Right renal pelvis (tissue), 4 donors: ENCODE measurements at regions not wholly inside any gene's neighbourhood (a gene's known extent, or its start where the extent isn't known, plus 50 kb on each side); places are given as distances from the start of the nearest gene placed in this dataset.
"Not testable (repeated sequence)": the region's sequence is repeated elsewhere in the genome, so short reads cannot be mapped to it uniquely, and the experiment has no call there.

Source experiments
- DNase-seq, 4 donors: peaks; one replicate each; pipeline ENCODE4 v3.0.0-alpha.2; 2013; ENCODE audit warnings: low read depth in 4 of 4, low spot score in 3 of 4, missing footprints in 1 of 4

DNA sequence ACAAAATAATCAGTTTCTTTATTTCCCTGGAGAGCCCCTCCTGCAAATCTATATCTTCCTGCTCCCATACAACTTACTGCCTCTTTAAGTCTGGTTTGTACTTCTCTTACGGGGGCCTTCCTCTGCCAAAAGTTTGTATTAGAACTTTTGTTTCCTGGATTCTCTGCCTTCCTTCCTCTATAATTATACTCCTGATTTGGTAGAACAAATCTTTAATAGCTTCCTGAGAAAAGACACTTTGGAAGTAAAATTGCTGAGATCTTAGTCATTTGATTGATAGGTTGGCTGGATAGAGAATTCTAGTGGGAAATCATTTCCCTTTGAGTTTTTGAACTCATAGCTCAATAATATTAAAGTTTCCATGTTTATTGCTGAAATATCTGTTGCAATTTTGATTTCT is 499.2 kb downstream of the RAB38 start:
- no peak for DNase-seq

DNA sequence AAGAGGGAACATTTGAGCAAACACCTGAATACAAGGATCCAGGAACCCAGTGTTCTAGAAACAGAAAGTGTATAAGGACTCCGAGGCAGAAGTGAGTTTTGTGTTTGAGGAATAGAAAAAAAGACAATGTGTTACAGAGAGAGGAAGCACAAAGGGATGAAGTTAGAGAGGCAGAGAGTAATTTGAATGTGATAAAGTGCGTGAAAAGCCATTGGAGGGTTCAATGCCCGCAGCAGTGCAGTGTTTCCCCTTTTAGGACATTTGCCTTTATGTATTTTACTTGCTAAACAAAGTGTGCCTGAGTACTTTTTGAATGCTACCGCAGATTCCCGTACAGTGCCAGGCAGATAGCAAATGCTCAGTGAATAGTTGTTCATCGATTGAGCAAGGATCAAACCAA is 508.5 kb downstream of the RAB38 start:
- DNase-seq: no peak

DNA sequence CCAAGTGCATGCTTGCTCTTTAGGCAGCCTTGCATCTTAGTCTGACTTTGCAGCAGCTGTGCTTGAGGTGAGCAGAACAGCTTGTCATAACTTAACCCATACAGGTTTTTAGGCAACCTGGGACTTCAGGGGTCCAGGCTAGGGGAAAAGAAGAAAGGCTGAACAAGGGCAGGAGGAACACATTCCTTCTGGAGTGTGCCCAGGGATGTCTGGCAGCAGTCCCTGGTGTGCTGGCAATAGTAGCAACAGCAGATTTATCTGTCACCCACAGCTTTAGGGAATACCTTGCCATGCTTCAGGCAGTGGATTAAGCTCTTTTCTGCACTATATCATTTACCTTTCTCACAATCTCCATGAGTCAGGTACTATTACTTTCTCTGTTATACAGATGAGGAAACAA is 513.0 kb downstream of the RAB38 start:
- DNase-seq: no peak

- no peak for DNase-seq
Observed at GRCh38 chr11:87660926-87661660, 514.1 kb downstream of the RAB38 start.

DNA sequence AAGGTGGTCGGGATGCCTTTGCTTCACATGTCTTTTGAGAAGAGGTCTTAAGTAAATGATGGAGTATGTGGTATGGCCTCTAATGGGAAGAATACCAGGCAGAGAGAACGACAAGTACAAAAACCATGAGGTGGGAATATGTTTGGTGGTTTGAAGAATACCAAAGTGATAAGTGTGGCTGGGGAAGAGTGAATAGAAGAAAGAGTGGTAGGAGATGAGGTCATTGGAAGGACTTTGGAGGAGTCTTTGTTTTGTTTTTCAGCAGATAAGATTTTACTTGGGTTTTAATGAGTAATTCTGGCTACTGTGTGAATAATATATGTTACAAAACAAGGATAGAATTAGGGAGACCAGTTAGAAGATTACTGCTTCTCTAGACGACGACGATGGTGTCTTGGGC is 515.4 kb downstream of the RAB38 start:
- DNase-seq: no peak

GRCh38 chr11:87645626-87646025 is 529.6 kb downstream of the RAB38 start:
- DNase-seq: no peak

DNA sequence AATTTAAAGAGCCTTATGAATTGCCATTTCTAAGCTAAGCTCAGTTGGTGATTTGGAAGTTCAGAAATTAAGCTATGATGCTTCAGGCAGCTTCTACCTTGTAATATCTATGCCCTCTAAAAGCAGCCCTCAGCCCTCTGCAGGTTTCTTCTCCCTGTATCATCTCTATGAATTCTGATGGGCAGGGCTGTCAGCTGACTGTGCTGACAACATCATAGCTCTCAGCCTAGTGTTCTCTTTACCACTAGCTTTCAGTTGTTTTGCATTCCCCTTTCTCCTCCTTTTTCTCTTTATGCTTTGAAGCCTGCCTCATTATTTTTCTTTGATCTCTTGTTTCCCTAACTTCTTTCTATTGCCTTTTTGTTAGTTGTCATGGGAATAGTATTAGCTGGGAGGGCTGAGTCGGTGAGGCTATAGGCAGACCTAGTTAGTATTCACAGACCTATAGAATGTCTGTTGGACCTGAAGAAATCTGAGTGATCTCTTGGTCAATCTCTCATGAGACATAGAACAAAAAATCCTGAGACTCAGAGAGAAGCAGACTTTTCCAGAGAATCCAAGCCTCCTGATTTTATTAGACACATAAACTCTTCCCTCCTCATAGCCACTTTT is 535.4 kb downstream of the RAB38 start:
- DNase-seq: no peak

DNA sequence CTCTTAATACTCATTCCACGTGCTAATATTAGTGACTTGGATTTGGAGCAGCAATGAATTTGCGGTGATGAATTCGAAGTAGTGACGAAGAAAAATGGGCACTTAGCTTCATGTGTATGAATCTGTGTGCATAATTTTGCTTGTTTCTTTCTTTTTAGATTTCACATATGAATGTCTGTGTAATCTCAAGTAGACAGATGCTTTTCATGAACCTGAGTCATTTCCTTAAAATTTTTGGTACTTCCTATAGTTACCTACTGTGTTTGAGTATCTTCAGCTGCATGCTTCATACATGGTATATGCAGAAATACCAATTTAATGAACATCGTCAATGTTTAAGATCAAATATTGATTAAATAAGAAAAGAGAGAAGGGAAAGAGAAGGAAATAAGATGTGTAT is 540.2 kb downstream of the RAB38 start:
- DNase-seq: no peak

DNA sequence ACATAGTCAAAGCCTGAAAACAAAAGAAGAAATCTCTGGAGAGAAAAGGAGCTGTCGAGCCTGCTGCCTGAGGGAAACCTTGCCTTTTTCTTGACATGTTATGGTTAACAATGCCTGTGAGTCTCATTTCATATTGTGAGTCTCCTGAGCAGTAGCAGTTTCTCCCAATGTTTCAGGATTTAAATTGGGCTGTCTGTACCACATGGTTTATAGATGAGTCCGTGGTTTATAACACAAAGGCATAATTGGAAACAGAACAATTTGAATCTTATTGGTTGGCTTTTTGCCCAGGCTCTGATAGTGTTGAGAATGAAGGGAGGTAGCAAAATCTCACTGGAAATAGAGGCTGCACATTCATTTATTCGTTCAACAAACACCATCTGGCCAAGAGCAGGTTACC is 540.9 kb downstream of the RAB38 start:
- no peak for DNase-seq

DNA sequence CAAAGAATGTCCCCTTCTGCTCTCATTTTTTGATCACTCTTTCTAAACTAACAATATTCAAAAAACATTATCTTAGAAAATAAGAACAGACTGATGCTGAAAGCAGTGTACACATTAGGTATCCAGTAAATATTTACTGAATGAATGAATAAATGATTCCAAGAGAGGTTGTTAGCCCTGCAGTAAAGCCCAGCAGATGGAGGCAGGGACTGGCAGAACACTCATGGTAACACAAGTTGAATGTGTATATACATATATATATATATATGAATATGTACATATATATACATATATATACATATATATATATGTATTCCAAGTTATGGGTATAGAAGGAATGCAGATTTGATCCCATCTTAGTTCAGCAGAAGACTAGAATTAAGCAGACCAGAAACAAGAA is 546.3 kb downstream of the RAB38 start:
- DNase-seq: no peak

GRCh38 chr11:87628026-87628580 is 547.1 kb downstream of the RAB38 start:
- no peak for DNase-seq

DNA sequence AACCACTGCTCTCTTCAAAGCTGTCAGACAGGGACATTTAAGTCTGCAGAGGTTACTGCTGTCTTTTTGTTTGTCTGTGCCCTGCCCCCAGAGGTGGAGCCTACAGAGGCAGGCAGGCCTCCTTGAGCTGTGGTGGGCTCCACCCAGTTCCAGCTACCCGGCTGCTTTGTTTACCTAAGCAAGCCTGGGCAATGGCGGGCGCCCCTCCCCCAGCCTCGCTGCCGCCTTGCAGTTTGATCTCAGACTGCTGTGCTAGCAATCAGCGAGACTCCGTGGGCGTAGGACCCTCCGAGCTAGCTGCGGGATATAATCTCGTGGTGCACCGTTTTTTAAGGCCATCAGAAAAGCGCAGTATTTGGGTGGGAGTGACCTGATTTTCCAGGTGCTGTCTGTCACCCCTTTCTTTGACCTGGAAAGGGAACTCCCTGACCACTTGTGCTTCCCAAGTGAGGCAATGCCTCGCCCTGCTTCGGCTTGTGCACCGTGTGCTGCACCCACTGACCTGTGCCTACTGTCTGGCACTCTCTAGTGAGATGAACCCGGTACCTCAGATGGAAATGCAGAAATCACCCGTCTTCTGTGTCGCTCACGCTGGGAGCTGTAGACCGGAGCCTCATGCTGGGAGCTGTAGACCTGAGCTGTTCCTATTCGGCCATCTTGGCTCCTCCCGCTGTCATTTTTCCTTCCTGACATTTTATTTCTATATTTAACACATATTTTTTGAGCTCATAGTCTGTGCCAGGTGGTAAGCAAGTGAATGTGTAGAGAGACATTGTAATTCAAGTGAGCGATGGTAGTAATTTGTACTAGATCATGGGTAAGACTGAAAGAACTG is 551.5 kb downstream of the RAB38 start:
- not testable (repeated sequence) for DNase-seq

- DNase-seq: no peak
Observed at GRCh38 chr11:87616511-87616910, 558.7 kb downstream of the RAB38 start.

DNA sequence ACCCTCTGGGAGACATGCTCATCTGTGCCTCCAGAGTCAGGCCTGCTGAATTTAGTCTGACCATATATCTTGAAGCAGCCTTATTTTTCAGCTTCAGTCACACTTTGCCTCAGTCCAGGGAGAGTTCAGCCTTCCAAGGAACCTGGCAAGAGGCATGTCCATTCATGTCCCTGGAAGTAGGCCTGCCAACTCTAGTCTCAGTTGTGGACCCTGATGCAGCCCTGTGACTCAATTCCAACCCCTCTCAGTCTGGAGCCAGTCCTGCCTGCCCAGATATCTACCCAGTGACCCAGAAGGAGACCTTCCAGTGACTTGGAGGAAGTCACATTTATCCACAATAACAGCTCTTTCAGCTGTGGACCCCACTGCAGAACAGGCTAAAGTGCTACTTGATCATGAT is 566.6 kb downstream of the TMEM135 start:
- DNase-seq: no peak

GRCh38 chr11:87603887-87604286 is 566.2 kb downstream of the TMEM135 start:
- no peak for DNase-seq

DNA sequence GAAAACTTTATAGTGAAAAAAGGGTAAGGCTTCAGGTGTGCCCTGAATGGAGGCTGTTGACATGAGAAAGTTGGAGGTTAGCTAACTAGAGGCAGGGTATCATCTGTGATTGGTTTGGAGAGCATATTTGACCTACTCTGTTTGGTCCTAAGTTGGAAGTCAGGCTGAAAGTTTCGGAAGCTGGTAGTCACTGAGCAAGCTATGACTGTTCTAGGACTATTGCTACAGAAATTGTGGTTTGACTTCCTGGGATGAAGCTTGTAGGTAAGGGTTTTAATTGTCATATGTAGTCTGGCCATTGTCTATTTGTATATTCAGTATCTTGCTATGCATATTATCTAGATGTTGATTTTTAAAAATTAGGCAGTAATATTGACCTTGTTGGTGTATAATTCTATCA is 565.0 kb downstream of the TMEM135 start:
- no peak for DNase-seq

- DNase-seq: no peak
Observed at GRCh38 chr11:87600938-87601337, 563.2 kb downstream of the TMEM135 start.

GRCh38 chr11:87597725-87598124 is 560.0 kb downstream of the TMEM135 start:
- no peak for DNase-seq

DNA sequence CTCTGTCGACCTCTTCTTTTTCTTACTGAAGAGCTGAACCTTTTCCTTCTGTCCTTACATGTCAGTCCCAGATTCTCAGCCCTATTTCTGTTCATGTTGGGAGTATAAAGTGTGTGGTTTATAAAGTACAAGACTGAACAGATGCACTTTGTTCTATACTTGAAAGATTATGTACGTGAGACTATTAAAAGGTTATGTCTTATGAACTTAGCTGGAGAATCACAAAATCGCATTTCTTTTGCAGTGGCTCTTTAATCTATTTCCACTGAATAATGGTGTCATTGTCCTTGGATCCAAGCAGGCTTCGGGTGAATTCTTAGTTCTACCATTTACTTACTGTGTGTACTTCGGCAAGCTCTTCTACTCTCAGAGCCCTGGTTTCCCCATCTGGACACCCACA is 558.4 kb downstream of the TMEM135 start:
- DNase-seq: no peak

DNA sequence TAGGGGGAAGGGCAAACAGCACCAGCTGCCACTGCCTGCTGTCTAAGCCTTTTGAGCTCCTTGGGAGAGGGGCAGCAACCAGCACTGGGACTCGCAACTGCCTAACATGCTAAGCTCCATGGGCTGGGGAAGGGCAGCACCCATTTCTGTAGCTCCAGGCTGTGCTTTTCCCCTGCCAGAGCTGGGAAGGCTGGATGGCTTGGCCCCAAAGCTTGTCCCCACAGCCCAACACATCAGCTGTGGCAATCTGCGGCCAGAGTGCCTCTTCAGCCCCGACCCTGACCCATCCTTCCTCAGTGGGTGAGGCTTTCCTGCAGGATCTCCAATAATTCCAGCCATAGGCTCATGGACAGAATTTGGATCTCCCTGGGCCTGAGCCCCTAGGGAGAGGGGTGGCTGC is 551.3 kb downstream of the TMEM135 start:
- no peak for DNase-seq

- DNase-seq: not testable (repeated sequence)
Observed at GRCh38 chr11:87585613-87586012, 547.9 kb downstream of the TMEM135 start.
